GM12873 (cell line): ENCODE measurements at regions not wholly inside any gene's neighbourhood (a gene's known extent, or its start where the extent isn't known, plus 50 kb on each side); places are given as distances from the start of the nearest gene placed in this dataset.

Experiments used
- TF ChIP-seq, protein P1 (sequence below): IDR thresholded peaks from 2 replicates; pipeline ENCODE4 v1.5.1; 2012; ENCODE audit warnings: low read depth, mild to moderate bottlenecking, moderate library complexity, low read length, control low read depth; ENCODE audit not compliant: insufficient read depth; ENCODE audit errors: missing control alignments

DNA sequence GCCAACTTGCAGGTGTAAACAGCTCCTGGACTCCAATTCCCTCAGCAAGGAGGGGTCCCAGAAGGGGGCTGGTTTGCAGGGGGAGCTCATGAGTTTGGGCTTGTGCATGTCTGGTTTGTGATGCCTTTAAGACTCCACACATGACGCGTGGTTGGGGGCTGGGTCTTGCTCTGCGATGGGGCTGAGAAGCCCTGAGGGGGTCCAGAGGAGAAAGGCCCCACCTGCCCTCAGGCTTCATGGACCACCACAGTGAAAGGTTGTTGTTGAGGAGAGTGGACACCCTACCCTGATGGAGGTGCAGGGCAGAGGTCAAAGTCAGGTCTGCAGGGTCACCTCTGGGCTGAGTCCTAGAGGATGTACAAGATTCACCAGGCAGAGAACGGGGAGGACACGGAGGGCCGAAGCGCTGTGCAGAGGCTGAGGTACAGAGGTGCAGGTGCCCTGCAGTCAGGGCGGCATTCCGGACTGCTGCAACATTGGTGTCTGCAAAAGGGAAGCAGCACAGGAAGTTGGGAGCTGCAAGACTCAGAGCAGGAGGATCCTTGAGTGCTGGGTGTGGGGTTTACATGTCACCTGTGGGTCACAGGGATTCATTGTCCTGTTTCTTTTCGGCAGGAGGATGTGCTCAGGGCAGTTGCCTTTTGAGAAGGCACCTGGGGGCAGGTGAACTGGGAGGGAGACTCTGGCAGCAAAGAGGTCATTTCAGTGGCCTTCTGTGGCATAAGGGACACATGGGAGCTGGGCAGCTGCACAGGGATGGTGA is 399.4 kb downstream of the PTPRU start:
- TF ChIP-seq, protein P1, sequence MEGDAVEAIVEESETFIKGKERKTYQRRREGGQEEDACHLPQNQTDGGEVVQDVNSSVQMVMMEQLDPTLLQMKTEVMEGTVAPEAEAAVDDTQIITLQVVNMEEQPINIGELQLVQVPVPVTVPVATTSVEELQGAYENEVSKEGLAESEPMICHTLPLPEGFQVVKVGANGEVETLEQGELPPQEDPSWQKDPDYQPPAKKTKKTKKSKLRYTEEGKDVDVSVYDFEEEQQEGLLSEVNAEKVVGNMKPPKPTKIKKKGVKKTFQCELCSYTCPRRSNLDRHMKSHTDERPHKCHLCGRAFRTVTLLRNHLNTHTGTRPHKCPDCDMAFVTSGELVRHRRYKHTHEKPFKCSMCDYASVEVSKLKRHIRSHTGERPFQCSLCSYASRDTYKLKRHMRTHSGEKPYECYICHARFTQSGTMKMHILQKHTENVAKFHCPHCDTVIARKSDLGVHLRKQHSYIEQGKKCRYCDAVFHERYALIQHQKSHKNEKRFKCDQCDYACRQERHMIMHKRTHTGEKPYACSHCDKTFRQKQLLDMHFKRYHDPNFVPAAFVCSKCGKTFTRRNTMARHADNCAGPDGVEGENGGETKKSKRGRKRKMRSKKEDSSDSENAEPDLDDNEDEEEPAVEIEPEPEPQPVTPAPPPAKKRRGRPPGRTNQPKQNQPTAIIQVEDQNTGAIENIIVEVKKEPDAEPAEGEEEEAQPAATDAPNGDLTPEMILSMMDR = no peak

DNA sequence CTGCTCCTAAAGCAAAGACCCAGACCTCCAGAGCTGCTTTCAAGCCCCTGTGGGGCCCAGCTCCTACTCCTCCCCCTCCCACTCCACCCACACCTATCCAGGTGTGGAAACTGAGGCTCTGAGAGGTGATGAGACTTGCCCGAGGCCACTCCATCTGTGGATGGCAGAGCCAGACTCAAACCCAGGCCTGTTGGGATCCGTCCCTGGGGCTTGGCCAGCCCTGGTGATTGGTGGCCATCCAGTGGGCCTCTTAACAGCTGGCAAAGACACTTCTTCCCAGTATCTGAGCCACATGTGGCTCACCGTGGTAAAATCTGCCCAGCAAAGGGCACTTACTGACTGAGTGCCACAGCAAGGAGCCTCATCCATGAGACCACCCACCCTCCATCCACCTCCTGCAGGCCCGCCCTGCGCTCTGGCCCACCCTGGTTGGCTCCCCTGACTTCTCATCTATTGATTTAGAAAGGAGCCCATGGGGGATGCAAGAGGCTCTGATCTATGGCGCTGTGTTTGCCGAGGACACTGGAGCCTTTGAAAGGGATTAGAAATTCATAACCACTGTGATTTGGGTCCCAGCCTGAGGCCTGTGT is 398.5 kb downstream of the PTPRU start:
- TF ChIP-seq, protein P1 = no peak

DNA sequence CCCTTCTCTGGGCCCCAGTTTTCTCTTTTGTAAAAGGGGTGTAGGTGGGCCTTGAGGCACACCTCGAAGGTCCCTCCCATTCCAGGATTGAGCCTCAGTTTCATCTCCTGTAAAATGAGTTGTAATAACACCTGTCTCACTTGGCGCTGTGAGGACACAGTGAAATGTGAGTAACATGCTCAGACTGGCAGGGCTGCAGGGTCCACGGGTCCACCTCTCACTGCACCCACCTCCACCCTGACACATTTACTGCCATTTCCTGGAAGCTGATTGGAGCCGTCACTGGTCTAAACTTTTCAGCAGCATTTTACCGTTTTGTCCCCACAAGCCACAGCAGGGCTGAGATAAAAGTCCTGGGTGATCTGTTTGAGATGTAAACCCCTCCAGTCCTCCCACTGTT is 398.0 kb downstream of the PTPRU start:
- TF ChIP-seq, protein P1 = no peak

DNA sequence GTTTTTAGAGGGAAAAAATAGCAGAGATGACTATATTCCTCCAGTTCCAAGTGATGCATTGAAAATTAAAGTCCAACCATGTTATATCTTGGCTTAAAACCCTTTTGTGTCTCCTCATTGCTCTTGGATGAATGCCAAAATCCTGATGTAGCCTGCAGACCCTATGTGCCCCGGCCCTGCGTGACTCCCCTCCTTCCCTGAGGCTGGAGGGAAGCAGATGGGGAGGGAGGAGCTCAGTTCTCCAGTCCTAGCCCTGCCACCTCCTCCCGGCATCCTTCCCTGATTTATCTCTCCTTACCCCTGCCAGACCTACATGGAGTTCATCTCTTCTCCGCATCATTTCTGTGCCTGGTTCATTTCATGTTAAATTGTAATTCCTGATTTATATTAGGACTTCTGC is 397.4 kb downstream of the PTPRU start:
- TF ChIP-seq, protein P1 = no peak

DNA sequence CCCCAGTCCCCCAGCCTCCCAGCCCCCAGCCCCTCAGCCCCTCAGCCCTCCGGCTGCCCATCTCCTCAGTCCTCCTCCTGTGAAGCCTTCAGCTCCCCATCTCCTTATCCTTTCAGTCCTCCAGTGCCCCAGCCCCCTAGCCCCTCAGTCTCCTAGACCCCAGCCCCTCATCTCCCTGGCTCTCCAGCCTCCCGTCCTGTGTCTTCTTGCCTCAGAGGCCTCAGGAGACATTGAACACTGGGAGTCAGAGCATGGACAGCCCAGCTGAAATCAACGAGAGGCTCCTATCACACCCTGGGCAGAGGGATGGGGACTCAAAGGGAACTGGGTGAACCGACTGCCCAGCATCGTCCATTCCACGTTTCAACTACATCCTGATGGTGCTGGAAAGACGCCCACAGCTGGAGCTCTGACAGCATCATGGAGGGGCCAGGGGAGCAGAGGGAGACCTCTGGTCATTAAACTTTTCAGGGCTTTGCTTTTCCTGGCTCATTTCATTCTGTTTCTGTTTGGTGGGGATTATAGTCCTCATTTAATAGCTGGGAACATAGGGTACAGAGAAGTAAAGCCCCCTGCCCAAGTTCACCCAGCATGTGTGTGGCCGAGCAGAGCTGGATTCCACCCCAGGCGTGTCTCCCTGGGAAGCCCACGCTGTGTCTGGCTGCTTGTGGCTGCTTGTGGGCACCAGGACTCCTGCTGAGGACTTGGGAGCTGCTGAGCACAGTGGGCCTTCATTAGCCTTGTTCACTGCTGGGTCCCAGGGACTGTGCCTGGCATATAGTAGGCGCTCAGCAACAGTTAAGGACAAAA is 396.7 kb downstream of the PTPRU start:
- TF ChIP-seq, protein P1 = no peak

DNA sequence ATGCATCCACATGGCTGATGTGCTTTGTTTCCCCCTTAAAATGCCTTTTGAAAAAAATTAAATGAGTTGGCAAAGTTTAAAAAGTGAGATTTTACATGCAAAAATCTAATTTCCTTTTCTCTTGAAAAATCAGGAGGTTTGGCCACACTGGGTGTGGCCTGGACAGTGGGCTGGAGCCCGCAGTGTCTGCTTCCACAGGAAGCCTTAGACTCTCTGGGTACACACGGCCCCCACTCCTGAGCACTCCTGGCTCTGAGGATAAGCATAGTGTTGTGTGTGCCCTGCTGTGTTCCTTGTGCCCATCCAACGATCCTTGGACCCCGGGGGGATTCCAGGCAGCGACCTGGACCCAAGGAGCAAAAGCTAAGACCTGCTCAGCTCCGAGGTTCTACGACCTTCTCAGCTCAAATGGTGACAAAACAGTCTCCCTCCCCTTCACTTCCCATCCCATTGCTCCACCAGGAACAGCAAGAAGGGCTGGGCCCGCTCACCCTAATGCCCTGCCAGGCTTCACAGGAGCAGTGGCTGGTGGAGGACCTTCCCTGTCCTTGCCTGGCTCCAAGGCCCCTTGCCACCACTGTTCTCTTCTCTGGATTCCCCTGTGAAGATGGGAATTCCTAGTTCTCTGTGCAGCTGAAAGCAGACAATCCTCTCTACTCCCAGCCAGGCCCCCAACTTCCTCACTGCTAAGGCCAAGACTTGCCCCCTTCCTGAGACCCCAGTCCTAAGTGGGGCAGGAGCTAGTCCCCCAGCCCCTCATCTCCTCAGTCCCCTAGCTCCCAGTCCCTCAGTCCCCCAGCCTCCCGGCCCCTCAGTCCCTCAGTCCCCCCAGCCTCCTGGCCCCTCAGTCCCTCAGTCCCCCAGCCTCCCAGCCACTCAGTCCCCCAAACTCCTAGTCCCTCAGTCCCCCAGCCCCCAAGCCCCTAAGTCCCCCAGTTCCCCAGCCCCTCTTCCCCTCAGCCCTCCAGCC is 395.8 kb downstream of the PTPRU start:
- TF ChIP-seq, protein P1 = no peak
